Liver (tissue), 3 donors: ENCODE measurements at regions not wholly inside any gene's neighbourhood (a gene's known extent, or its start where the extent isn't known, plus 50 kb on each side); places are given as distances from the start of the nearest gene placed in this dataset.

Source experiments
- EGR1 ChIP-seq, 2 donors: IDR thresholded peaks; 2 replicates each; pipeline ENCODE4 v1.6.1; 2016 to 2018; ENCODE audit warnings: antibody characterized with exemption in 2 of 2, low read depth in 2 of 2
- GABPA ChIP-seq, 2 donors: IDR thresholded peaks in 1 of 2; conservative IDR thresholded peaks in 1 of 2; 2 replicates each; pipeline ENCODE4 v1.6.1; 2016; ENCODE audit warnings: antibody characterized with exemption in 2 of 2, mild to moderate bottlenecking in 1 of 2, moderate library complexity in 1 of 2
- HNF4A ChIP-seq, 2 donors: conservative IDR thresholded peaks; 2 replicates each; pipeline ENCODE4 v1.6.1; 2016; ENCODE audit warnings: antibody characterized with exemption in 2 of 2, mild to moderate bottlenecking in 2 of 2
- NR2F2 ChIP-seq: IDR thresholded peaks from 2 replicates; pipeline ENCODE4 v1.6.1; 2016; ENCODE audit warnings: antibody characterized with exemption
- RAD21 ChIP-seq, 2 donors: IDR thresholded peaks; 2 replicates each; pipeline ENCODE4 v1.6.1; 2016; ENCODE audit warnings: antibody characterized with exemption in 2 of 2, mild to moderate bottlenecking in 2 of 2
- SP1 ChIP-seq: IDR thresholded peaks from 2 replicates; pipeline ENCODE4 v1.6.1; 2018; ENCODE audit warnings: antibody characterized with exemption, mild to moderate bottlenecking
- TAF1 ChIP-seq: conservative IDR thresholded peaks from 2 replicates; pipeline ENCODE4 v1.6.1; 2016; ENCODE audit warnings: antibody characterized with exemption, mild to moderate bottlenecking
- YY1 ChIP-seq: IDR thresholded peaks from 2 replicates; pipeline ENCODE4 v1.6.1; 2016; ENCODE audit warnings: antibody characterized with exemption, mild to moderate bottlenecking
- TF ChIP-seq, protein P1 (sequence below): fragments of 150-350 bp; IDR thresholded peaks from 2 replicates; pipeline ENCODE4 v1.5.1; 2017; ENCODE audit warnings: improper control_type of control experiment, low read depth, low read length; ENCODE audit not compliant: missing input control
- TF ChIP-seq, protein P2 (sequence below): IDR thresholded peaks from 2 replicates; pipeline ENCODE4 v1.6.1; 2016; ENCODE audit warnings: antibody characterized with exemption
- TF ChIP-seq, protein P3 (sequence below): IDR thresholded peaks from 2 replicates; pipeline ENCODE4 v1.6.1; 2016; ENCODE audit warnings: antibody characterized with exemption
- TF ChIP-seq, protein P4 (sequence below): IDR thresholded peaks from 2 replicates; pipeline ENCODE4 v1.6.1; 2016; ENCODE audit warnings: antibody characterized with exemption, mild to moderate bottlenecking
- donor health status: healthy.
- donor health status: healthy.

DNA sequence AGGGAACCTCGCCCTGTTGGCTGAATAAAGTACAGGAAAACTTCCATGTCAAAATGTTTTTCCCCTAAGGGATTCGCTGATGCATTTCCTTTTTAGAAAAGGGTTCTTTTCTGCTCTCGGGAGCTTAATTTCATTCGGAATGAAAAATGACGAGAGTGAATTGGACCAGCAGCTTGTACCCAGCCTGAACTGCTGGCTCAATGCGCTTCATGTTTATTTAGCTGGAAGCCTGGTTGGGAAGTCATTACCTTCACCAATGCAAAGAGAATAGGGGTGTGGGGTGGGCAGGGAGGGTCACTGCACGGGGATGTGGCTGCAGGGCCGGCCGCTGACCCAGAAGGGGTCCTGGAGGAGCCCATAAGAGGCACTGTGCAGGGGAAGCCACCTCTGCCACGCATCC lies 207.7 kb downstream of the ENGASE start:
- TF ChIP-seq, protein P1, sequence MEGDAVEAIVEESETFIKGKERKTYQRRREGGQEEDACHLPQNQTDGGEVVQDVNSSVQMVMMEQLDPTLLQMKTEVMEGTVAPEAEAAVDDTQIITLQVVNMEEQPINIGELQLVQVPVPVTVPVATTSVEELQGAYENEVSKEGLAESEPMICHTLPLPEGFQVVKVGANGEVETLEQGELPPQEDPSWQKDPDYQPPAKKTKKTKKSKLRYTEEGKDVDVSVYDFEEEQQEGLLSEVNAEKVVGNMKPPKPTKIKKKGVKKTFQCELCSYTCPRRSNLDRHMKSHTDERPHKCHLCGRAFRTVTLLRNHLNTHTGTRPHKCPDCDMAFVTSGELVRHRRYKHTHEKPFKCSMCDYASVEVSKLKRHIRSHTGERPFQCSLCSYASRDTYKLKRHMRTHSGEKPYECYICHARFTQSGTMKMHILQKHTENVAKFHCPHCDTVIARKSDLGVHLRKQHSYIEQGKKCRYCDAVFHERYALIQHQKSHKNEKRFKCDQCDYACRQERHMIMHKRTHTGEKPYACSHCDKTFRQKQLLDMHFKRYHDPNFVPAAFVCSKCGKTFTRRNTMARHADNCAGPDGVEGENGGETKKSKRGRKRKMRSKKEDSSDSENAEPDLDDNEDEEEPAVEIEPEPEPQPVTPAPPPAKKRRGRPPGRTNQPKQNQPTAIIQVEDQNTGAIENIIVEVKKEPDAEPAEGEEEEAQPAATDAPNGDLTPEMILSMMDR = no peak
- TF ChIP-seq, protein P2, sequence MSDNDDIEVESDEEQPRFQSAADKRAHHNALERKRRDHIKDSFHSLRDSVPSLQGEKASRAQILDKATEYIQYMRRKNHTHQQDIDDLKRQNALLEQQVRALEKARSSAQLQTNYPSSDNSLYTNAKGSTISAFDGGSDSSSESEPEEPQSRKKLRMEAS = no peak
- TF ChIP-seq, protein P3, sequence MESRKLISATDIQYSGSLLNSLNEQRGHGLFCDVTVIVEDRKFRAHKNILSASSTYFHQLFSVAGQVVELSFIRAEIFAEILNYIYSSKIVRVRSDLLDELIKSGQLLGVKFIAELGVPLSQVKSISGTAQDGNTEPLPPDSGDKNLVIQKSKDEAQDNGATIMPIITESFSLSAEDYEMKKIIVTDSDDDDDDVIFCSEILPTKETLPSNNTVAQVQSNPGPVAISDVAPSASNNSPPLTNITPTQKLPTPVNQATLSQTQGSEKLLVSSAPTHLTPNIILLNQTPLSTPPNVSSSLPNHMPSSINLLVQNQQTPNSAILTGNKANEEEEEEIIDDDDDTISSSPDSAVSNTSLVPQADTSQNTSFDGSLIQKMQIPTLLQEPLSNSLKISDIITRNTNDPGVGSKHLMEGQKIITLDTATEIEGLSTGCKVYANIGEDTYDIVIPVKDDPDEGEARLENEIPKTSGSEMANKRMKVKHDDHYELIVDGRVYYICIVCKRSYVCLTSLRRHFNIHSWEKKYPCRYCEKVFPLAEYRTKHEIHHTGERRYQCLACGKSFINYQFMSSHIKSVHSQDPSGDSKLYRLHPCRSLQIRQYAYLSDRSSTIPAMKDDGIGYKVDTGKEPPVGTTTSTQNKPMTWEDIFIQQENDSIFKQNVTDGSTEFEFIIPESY = no peak
- TF ChIP-seq GABPA (IDR thresholded peaks at IDR 0.05 in 1 of 2, conservative IDR thresholded peaks at IDR 0.05 in 1 of 2) (no peak), TAF1 (no peak), RAD21 (IDR thresholded peaks at IDR 0.05) (no peak), NR2F2 (no peak), YY1 (no peak), HNF4A (conservative IDR thresholded peaks at IDR 0.05) (no peak), SP1 (no peak), EGR1 (IDR thresholded peaks at IDR 0.05; ENCODE audit: low read depth in 2 of 2) (no peak)
- TF ChIP-seq, protein P4, sequence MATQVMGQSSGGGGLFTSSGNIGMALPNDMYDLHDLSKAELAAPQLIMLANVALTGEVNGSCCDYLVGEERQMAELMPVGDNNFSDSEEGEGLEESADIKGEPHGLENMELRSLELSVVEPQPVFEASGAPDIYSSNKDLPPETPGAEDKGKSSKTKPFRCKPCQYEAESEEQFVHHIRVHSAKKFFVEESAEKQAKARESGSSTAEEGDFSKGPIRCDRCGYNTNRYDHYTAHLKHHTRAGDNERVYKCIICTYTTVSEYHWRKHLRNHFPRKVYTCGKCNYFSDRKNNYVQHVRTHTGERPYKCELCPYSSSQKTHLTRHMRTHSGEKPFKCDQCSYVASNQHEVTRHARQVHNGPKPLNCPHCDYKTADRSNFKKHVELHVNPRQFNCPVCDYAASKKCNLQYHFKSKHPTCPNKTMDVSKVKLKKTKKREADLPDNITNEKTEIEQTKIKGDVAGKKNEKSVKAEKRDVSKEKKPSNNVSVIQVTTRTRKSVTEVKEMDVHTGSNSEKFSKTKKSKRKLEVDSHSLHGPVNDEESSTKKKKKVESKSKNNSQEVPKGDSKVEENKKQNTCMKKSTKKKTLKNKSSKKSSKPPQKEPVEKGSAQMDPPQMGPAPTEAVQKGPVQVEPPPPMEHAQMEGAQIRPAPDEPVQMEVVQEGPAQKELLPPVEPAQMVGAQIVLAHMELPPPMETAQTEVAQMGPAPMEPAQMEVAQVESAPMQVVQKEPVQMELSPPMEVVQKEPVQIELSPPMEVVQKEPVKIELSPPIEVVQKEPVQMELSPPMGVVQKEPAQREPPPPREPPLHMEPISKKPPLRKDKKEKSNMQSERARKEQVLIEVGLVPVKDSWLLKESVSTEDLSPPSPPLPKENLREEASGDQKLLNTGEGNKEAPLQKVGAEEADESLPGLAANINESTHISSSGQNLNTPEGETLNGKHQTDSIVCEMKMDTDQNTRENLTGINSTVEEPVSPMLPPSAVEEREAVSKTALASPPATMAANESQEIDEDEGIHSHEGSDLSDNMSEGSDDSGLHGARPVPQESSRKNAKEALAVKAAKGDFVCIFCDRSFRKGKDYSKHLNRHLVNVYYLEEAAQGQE = no peak
